Inferior parietal cortex (tissue), 1 donor: ENCODE measurements at regions not wholly inside any gene's neighbourhood (a gene's known extent, or its start where the extent isn't known, plus 50 kb on each side); places are given as distances from the start of the nearest gene placed in this dataset.
"Not testable (repeated sequence)": the region's sequence is repeated elsewhere in the genome, so short reads cannot be mapped to it uniquely, and the experiment has no call there.

Source experiments
- DNase-seq: peaks from one replicate; pipeline ENCODE4 v3.0.0-alpha.2; 2016; ENCODE audit errors: extremely low spot score

DNA sequence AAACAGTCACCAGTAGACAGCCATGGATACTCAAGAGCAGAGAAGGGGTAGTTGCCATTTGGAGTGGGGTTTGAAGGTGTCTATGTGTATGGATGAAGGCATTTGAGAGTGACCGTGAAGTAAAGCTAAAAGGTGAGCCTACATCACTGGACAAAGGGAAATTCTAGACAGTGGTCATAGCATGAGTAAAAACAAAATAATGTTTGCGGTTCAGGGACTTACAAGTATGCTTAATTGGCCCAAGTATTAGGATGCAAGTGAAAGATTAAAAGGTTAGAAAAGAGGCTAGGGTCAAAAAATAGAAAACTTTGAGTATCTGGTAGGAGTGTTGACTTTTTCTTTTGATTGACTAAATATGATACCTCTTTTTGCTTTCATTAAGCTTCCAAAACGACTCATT lies 238.1 kb upstream of the SLC8A1 start:
- DNase-seq = no peak

DNA sequence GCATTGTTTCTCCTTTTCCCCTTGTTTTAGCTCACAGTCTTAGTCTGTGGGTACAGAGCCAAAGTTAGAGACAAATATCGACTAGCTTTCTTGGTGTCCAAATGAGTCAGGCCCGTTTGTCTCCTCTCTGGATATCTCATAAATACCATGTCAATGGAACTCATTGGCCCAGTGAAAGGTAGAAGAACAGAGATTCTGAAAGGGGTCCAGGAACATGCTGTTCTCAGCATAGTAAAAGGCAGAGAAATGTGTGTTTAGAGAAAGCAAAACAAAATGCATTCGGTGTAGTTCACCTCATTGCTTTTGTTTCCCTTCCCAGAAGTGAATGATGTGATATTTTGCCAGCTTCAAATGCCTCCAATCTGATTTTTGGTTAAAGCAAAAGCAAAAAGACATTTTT lies 238.6 kb upstream of the SLC8A1 start:
- DNase-seq = no peak

DNA sequence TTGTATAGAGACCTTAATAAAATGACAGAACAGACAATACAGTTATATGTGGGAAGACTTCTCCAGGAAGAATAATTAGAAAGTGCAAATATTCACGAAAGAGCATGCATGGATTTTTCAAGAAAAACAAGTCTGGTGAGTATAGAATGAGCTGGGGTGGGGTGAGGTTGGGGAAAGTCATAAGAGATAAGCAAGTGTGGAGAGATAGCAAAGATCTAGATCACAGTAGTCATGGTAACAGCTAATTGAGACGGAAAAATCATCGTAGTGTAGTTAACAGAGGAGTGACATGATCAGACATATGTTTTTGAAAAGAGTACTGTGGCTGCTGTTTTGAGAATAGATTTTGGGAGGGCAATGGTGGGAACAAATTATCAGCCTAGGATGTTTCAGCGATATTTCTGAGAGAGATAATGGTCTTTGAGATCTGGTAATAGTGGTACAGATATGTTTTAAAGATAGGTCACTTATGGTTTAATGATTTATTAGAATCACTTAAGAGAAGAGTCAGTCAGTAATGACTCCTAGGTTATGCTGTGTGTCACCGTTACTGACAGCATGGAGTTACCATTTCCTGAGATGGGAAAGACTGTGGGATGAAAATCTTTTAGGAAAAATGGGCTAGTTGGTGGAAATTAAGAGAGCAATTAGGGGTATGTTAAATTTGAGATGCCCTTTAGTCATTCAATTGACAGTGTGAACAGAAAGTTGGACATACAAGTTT lies 248.5 kb upstream of the SLC8A1 start:
- no peak for DNase-seq

DNA sequence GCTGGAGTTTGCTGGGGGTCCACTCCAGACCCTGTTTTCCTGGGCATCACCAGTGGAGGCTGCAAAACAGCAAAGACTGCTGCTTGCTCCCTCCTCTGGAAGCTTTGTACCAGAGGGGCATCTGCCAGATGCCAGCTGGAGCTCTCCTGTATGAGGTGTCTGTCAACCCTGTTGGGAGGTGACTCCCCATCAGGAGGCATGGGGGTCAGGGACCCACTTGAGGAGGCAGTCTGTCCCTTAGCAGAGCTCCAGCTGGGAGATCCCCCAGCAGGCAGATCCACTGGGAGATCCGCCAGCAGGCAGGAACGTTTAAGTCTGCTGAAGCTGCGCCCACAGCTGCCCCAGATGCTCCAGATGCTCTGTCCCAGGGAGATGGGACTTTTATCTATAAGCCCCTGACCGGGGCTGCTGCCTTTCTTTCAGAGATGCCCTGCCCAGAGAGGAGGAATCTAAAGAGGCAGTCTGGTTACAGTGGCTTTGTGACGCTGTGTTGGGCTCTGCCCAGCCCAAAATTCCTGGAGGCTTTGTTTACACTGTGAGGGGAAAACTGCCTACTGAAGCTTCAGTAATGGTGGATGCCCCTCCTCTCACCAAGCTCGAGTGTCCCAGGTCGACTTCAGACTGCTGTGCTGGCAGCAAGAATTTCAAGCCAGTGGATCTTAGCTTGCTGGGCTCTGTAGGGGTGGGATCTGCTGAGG lies 260.5 kb upstream of the SLC8A1 start:
- DNase-seq = not testable (repeated sequence)

DNA sequence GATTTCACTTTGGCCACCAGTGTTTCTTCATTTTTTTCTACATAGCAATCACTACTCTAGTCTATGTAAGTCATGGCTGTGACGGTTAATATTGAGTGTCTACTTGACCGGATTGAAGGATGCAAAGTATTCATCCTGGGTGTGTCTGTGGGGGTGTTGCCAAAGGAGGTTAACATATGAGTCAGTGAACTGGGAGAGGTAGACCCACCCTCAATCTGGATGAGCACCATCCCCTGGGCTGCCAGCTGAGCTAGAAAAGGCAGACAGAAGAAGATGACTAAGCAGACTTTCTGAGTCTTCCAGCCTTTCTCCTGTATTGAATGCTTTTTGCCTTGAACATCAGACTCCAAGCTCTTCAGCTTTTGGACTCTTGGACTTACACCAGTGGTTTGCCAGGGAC lies 265.0 kb upstream of the SLC8A1 start:
- DNase-seq = no peak

DNA sequence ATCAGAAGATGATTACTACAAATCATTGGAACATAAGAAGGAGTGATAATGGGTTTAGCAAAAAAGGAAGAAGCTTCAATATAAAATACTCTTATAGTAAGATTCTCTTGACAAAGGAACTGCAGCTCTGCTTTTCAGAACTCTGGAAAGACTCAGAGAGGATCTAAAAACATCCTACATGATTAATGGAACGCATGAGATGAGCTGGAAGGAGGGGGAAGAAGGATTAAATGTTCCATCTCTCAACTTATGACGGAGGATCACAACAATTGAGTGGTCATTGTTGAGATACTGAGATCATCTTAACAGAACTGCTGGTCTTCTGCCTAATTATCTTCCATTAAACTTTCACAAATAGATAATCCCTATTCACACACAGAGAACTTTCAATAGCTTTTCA lies 267.5 kb upstream of the SLC8A1 start:
- no peak for DNase-seq

DNA sequence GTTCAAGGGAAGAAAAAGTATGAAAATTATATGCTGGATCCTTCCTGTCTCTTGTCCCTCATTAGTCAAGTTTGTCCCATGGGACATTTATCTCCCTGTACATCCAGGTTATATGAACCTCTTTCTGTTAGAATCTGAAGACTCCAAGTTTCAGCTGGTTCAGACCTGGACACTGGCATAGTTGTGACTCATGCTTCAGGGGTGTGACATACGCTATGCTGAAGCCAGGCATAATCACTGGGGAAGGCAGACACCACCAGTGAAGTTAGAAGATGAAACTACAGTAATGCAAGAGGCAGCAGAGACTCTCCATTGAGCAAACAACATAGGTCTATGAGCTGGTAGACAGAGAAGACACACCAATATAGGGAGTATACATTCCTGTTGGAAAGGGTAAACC lies 269.7 kb upstream of the SLC8A1 start:
- no peak for DNase-seq

DNA sequence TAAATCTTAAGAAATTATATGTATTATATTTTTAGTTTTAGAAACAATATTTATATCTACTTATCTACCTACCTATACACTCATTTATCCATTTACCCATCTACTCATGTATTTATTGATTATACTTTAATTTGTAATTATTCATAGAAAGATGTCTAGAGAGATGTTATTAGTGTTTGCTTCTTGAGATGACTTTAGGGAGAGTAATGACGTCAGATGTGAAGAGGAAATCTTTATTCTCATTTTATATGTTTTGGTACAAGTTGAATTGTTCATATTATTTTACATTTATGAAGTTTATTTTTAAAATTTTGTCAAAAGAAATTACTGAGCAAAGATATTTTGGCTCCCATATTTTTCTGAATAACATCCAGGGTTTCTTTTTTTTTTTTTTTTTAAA lies 271.3 kb upstream of the SLC8A1 start:
- DNase-seq = no peak

DNA sequence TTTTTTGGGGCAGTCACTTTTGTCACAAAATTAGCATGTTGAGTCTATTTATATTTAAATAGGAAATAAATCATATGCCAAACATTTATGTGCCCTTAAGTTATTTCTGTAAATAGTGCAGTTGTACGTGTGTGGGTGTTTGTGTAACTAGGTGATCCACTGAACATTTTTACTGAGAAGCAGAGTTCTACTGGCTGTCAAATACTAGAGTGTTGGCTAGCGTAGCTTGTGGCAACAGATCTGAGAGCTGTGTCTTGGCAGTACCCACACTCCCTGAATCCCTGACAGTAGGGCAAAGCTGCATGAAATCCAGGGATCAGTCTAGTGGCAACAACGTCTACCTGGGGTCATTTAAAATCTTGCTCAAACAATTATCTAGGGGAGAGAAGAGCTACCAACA lies 273.1 kb upstream of the SLC8A1 start:
- peak; percentile 13 for DNase-seq

DNA sequence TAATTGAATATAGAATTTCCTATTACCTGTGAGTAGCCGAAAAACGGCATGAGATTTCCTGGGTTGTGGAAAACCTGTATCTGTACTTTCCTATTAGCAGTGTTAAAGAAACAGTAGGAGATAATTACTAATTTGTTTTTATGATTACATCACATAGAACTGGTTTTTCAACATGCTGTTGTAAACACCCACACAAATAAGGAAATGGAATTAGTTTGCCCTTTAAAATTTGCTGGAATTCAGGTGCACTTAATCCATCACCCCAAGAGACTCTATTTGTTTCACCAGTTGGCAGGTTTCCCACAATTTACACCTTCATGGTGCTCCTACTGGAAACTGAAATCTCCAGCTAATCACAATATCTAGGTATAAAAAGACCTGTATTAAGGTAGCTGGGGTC lies 274.1 kb upstream of the SLC8A1 start:
- no peak for DNase-seq

DNA sequence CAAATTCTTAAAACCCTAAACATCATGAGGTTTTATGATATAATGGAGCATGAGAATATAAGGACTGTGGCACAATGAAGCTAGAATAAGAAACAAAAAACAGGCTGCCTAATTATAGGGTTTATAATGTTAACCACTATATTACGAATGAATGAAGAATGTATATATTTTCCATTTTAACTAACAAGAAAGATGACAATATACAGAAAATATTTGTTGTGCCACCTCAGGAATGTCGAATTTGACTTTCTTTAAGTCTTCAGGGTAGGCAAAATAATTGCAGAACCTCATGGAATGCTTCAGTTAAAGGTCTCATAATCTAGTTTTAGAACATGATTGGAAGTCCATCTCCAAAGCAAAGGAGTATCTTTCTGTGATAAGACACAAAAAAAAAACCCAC lies 282.9 kb upstream of the SLC8A1 start:
- DNase-seq = no peak

DNA sequence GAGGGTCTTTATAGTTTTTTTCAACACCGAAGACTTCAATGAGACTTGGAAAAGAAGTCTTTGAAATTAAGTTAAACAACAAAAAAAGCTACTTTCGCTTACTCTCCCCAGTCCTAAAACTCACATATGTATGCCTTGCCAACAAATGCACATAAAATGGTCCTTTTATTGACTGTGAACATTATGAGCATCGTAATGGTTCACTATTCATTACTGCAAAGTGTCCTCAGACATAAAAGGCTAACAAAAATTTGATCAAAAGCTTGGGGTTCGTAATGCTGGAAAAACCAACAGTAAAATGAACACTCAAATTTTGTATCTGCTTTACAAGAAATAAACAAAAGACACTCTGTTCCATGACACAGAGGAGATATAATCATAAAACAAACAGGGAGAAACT lies 285.3 kb upstream of the SLC8A1 start:
- no peak for DNase-seq

DNA sequence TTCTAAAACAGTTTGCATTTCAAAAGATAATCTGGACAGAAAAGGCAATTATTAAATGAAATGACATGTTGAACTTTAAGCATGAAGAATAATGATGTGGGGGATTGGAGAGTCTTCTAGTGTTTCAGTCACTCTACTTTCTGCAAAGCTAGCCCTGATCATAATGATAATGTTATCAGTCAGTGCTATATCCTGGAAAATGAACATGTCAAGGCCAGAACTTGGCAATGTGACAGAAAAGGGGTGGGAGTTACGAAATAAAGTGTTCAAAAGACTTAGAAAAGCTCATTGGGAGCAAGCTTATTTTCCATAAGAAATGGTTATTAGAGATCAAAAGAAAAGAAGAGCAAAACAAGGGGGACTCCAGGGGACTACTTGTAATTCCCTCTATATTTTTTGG lies 288.5 kb upstream of the SLC8A1 start:
- no peak for DNase-seq

DNA sequence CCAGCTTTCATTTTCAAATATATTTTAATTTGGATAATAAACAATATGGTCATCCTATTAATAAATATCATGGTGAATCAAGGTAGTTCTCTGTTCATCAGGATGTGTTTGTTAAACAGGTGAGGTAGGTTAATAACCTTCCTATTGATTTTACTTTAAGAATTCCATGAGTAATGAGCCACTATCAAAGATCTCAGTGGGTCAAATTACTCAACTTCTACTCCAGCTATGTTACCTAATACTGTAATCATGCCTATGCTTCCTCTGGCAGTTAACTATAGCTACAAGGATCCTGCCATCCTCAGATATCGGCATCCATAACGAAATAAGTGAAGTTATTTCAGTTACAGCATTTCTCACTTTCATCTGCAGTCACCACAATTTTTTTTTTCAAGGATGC lies 289.6 kb upstream of the SLC8A1 start:
- no peak for DNase-seq

DNA sequence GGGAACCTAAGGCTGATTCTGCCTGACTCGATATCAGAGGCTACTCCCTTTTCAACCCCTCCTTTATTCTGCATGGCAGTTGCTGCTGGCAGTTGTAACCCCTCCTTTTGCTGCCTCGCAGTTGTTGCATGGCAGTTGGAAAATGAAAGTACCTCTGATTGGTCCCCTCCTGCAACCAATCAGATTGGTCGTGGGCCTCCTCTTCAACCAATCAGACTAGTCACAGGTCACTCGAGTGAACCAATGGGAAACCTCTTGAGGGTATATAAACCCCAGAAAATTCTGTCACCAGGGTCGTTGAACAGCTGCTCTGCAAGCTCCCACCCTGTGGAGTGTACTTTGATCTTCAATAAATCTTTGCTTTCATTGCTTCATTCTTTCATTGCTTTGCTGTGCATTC lies 294.3 kb upstream of the SLC8A1 start:
- no peak for DNase-seq

DNA sequence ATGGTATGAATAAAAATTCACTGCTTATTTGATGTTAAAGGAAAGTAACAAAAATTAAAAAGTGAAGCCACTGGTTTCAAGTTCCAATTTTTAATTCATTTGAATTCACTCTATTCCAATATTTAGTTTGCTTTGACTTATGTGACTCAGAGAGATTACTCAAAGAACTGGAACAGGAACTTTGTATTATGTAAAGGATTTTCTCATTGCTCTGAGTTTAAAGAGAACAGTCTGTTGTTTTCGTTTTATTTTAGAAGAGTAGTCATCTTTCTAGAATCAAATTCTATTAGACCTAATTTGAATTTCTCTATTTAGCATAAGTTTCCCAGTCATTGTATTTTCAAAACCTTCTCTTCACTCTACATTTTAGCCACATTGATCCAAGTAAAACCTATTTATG lies 300.1 kb upstream of the SLC8A1 start:
- peak; percentile 27 for DNase-seq

DNA sequence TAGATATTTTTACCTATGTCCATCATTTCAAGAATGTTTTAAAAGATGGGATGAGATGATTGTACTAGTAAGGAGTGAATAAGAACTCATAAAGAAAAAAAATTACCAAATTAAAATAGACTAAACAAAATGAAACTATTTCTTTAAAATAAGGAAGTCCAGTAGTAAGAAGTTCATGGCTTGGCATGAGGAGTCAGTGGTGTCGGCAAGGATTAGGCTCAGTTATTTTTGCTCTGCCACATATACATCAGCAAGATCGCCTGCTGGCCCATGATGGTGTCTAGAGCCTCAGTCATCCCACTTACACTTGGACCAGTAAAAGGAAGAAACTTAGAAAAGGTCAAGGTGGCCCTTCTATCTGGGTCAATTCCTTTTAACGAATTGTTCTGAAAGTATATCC lies 300.9 kb upstream of the SLC8A1 start:
- no peak for DNase-seq

DNA sequence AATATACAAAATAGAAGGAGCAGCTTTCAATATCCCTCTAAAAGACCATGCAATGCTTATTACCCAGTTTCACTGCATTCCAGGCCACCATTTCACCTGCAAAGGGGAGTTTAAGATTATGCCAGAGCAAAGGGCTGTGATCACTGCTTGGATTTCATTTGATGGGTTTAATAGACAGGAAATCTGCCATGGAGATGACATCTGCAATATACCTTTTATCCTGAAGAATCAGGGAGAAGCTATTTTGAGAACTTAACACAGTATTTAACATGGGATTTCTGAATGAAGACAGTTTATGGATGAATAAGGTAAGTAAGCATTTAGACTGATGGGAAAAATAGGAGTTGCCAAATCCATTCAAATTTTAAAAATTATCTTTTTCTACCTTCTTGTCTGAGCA lies 303.0 kb upstream of the SLC8A1 start:
- DNase-seq = no peak

DNA sequence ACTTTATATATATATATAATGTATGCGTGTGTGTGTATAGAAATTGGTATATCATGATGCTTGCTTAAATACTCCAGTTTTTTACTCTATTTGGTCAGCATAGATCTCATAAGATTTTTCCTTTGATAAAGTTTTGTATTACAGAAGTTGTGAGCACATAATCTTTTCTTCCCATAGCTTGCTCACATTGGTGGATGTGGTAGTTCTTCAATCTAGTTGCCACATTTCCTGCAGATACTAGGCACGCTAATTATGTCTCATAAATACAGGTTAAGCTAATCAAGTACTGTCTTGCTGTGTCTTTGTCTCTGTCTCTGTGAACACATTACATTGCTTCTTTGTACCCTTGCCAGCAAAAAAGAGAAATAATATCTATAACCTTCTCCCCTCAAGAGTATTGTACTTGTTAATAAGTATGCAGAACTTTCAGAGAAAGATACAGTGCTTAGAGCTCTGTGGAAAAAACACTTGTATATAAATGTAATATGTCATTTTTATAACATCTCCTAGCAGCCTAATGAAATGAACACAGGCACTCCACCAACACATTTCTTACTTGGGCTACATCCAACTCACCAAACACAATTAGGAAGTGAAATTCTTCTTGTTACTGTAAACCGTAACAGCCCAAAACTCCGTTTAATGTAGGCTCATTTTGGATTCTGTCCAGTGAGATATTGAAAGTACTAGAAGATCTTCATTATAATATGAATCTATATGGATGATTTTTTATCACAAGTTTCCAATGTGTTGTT lies 306.7 kb upstream of the SLC8A1 start:
- peak; percentile 15 for DNase-seq

DNA sequence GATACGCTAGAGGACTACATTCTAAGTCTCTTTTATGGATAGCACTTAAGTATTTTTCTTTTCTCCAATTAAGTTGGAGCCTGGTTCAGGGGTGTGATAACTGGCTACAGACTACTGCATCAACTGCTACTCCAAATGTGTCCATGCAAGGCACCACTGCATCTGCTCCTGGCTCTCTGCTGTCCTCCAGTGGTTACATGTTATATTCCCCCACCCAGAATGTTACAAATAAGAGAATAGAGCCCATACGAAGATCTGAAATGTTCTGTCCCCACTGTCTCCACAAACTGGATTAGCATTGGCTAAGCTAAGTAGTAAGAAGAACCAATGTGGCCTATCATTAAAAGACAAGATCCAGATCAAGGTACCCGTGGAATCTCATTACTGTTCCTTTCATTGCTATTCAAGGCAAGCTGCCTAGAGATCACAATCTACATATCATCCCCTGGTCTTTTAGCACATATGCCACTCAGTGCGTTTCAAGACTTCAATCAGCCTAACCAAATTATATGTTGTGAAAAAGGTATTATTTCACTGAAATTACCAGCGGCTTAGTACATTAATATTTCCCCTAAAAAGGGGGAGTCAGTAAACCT lies 308.3 kb upstream of the SLC8A1 start:
- no peak for DNase-seq

DNA sequence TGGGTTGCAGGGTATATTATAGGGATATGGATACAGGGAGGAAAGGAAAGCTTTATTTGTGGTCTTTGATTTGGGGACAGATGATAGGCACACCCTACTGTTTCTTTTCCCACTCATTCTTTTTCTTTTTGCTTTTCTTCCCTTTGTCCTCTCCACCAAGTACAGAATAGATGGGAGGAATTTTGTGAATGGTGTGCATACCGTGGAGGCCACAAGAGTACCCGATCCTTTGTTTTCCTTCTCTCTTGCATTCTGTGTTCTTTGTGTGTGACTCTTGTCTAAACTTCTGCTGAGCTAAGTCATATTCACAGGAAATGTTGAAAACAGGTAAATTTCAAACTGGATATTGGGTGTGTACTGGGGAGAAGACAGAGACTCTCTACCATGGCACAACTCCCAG lies 321.4 kb upstream of the SLC8A1 start:
- DNase-seq = no peak

DNA sequence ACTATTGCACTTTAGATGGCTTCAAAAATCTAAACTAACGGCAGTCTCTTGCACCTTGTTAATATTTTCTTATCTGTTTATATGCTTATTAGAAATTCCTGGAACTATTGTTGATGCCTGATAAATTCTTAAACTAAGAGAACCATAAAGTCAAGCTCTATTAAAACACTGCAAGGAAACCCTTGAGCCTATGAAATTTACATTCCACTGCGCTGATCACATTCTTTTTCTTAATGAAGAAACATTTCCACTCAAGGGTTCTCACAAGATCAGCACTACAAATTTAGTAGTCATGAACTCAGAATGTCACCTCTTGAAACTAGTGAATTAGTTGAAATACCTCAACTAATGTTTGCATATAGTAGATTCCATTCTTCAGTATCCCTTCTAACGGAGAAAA lies 331.8 kb upstream of the SLC8A1 start:
- no peak for DNase-seq

DNA sequence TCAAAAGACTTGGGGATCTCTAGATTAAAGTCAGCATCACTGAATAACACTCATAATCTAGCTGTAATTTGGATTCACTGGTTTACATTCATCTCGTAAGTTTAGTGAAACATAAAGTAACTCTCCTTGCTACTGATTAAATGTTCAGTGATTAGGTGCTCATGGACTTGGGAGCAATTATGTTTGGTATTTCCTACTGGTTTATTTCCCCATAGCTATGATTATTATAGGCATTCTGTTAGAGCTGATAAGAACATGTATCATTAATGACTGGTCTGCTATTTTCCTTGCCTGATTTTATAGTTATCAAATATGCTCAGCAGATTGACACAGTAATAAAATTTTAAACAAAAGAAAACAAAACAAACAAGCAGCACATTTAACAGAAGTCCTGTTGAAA lies 334.7 kb upstream of the SLC8A1 start:
- DNase-seq = no peak
